ENCODE measurements at regions not wholly inside any gene's neighbourhood (a gene's known extent, or its start where the extent isn't known, plus 50 kb on each side); places are given as distances from the start of the nearest gene placed in this dataset.

GRCh38 chr2:145078923-145079322 is 559.0 kb upstream of the ZEB2 start:
- no peak for TF ChIP-seq CTCF (conservative IDR thresholded peaks at IDR 0.05; ENCODE audit: low read depth in 2 of 2)
- TF ChIP-seq ZNF331 (CRISPR knock-in tag; IDR thresholded peaks at IDR 0.05; ENCODE audit: low read depth), result no peak

Measured in GM23338 (cell line).